ENCODE measurements at regions not wholly inside any gene's neighbourhood (a gene's known extent, or its start where the extent isn't known, plus 50 kb on each side); places are given as distances from the start of the nearest gene placed in this dataset.

DNA sequence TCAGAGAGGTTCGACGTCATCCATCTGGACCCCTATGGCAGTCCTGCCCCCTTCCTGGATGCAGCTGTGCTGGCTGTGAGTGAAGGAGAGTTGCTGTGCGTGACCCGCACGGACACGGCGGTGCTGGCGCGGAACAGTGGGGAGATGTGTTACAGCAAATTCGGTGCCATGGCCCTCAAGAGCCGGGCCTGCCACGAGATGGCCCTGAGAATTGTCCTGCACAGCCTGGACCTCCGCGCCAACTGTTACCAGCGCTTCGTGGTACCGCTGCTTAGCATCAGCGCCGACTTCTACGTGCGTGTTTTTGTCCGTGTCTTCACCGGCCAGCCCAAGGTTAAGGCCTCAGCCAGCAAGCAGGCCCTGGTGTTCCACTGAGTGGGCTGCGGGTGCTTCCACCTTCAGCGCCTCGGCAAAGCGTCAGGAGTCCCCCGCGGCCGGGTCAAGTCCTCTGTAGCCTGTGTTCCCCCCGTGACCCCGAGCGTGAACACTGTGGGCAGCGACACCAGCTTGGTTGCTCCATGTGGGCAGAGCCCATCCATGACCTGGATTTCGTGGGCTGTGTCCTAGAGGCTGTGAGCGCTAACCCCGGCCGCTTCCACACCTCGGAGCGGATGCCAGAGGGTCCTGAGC, 186.7 kb upstream of the SLITRK2 start:
- DNase-seq (ENCODE audit: low spot score), result no peak

DNA sequence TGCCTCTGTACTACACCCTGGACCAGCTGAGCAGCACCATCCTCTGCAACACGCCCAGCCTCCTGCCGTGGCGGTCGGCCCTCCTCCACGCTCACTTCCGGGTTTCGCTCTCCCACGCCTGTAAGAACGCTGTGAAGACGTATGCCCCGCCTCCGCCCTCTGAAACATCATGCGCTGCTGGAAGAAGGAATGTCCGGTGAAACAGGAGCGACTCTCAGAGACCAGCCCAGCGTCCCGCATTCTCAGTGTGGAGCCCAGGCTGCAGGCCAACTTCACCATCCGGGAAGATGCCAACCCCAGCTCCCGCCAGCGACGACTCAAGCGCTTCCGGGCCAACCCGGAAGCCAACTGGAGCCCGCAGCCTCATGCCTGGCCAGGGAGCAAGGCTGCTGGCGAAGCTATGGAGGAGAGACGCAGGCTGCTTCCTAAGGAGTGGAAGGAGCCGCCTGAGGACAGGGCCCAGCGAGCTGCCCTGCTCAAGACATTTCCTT, 186.1 kb upstream of the SLITRK2 start:
- DNase-seq (ENCODE audit: low spot score), result no peak

- DNase-seq (ENCODE audit: low spot score), result no peak
Observed at GRCh38 chrX:145654486-145654885, 163.1 kb upstream of the SLITRK2 start.

GRCh38 chrX:145673841-145674240, 143.8 kb upstream of the SLITRK2 start:
- DNase-seq (ENCODE audit: low spot score), result no peak

DNA sequence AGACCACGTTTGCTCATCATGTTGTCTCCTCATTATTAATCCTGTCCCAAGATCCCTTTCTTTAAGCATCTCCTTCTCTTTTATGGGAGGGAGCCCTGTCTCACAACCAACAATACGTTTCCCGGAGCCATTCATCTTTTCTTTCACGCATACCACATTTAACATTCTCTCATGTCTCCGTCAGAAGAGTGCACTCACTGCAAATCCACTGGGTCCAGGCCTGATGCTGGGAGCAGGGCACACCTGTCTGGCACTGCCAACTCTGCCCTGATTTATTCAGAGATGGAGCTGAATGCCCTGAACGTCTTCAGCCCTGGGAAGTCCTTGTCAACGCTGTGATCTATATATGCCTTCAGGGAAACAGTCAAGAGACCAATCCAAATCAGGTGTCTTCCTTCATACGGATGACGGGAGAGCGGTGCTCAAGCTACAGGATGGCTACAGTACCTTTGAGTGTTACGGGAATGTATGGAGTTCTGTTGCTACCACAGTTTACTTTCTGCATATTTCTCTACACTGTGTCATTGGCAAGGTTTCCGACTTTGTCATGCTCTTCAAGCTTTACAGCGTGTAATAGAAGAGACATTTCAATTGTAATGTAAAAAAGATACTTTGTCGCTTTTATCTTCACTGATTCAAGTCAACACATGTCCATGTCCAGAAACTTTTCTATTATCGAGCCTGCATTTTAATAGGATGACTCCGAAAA, 140.4 kb upstream of the SLITRK2 start:
- DNase-seq (ENCODE audit: low spot score), result no peak

DNA sequence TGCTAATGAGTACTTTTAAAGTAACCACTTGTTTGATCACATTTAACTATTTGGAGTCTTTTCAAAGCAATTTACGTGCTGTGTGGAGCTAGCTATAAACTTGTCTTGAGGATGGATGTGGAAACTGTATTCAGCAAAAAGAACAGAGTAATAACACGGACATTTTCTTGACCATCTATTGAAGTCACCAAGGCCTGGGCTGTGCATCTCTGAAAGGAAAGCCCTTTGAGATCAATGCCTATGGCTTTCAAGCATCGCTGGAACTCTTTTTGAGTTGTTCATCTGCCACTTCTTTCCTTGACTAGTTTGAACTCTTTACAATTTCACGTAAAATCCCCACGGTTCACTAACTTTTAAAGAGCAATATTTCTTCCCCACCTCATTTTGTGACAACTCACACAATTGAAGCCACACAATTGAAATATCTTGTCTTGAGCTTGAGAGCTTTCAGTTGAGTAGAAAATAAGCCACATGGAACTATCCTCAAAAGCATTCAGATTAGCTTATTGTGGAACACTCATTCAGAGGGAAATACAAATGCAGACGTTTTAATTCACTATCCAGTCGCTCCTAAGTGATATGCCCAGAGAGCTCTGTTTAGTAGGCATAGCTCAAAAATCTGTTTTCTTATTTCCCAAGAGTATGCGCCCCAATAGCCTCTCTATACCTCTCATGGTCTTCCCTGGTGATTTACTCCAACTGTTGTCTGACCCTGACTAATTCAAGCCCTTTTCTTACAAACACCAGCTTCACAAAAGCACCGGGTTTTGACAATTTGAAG, 134.9 kb upstream of the SLITRK2 start:
- no peak for DNase-seq (ENCODE audit: low spot score)

GRCh38 chrX:145687146-145687545, 130.5 kb upstream of the SLITRK2 start:
- DNase-seq (ENCODE audit: low spot score), result no peak

- DNase-seq (ENCODE audit: low spot score), result peak; percentile 0
Observed at GRCh38 chrX:145687707-145688106, 129.9 kb upstream of the SLITRK2 start.

- DNase-seq (ENCODE audit: low spot score), result no peak
Observed at GRCh38 chrX:145694048-145694447, 123.6 kb upstream of the SLITRK2 start.

DNA sequence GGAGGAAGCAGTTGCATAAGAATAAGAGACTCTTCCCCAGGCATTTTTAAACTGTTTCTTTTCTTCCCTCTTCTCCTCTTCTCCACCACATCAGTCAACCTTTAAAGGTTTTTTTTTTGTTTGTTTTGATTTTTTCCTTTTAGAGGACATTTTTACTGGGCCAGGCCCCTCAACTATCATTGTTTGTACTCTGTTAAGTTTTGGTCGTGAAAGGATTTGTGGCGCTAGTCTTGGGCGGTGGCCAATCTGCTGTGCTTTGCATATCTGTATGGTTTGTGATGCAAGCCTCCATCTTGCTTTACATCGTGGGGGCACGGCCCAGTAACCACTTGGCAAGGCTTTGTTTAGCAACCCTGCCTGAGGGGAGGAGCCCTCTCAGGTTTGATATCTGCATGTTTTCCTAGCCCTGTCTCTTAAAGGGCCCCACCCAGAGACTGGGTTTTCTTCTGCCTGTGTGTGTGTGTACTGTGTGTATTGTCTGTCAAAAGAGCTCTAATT, 101.9 kb upstream of the SLITRK2 start:
- DNase-seq (ENCODE audit: low spot score), result no peak

- DNase-seq (ENCODE audit: low spot score), result no peak
Observed at GRCh38 chrX:145716226-145716625, 101.4 kb upstream of the SLITRK2 start.

- DNase-seq (ENCODE audit: low spot score), result no peak
Observed at GRCh38 chrX:145727476-145727875, 90.2 kb upstream of the SLITRK2 start.

GRCh38 chrX:145729635-145730034, 88.0 kb upstream of the SLITRK2 start:
- DNase-seq (ENCODE audit: low spot score), result peak; percentile 5

DNA sequence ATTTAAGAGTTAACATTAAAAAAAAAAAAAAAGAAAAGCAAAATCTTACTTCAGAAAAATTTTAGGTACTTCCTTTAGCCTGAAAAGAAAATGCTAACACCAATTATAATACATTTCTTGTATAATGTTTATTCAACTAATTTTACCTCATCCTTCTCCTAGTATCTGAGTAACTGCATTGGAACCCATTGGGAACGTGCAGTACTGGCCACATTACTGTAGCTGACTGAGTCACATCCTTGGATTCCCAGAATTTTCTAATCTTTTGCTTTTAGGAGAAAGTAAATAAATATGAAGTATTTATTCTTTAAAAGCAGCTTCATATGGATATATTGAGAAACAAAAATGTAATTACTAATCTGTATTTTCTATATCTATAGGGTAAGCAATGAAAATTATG, 82.6 kb upstream of the SLITRK2 start:
- DNase-seq (ENCODE audit: low spot score), result no peak

GRCh38 chrX:145751943-145752342, 65.7 kb upstream of the SLITRK2 start:
- DNase-seq (ENCODE audit: low spot score), result no peak
